HEK293 (cell line): ENCODE measurements at regions not wholly inside any gene's neighbourhood (a gene's known extent, or its start where the extent isn't known, plus 50 kb on each side); places are given as distances from the start of the nearest gene placed in this dataset.

Experiments
- GLI4 ChIP-seq: fragments of 450-650 bp; formaldehyde crosslinking; IDR thresholded peaks from 2 replicates; pipeline ENCODE4 v1.5.1; 2016; ENCODE audit warnings: missing biosample characterization, missing genetic modification characterization
- HOXA7 ChIP-seq: sonication (generic); formaldehyde crosslinking; IDR thresholded peaks from 2 replicates; pipeline ENCODE4 v1.8.1; 2022; ENCODE audit warnings: missing genetic modification reagents, borderline replicate concordance
- PRDM1 ChIP-seq: fragments of 450-650 bp; formaldehyde crosslinking; IDR thresholded peaks from 2 replicates; pipeline ENCODE4; 2016; ENCODE audit warnings: missing biosample characterization, missing genetic modification characterization
- YY1 ChIP-seq: fragments of 450-650 bp; formaldehyde crosslinking; IDR thresholded peaks from 2 replicates; pipeline ENCODE4 v1.5.1; 2018; ENCODE audit warnings: missing biosample characterization, missing genetic modification characterization
- ZBTB7A ChIP-seq: fragments of 450-650 bp; formaldehyde crosslinking; IDR thresholded peaks from 2 replicates; pipeline ENCODE4 v1.5.1; 2016; ENCODE audit warnings: low read depth, missing biosample characterization, missing genetic modification characterization
- ZBTB8A ChIP-seq: fragments of 450-650 bp; formaldehyde crosslinking; IDR thresholded peaks from 2 replicates; pipeline ENCODE4 v1.5.1; 2016; ENCODE audit warnings: missing biosample characterization, missing genetic modification characterization
- ZNF214 ChIP-seq: fragments of 450-650 bp; formaldehyde crosslinking; IDR thresholded peaks from 2 replicates; pipeline ENCODE4 v1.5.1; 2017; ENCODE audit warnings: missing biosample characterization, mild to moderate bottlenecking, missing genetic modification characterization, borderline replicate concordance
- ZNF350 ChIP-seq: fragments of 450-650 bp; formaldehyde crosslinking; IDR thresholded peaks from 2 replicates; pipeline ENCODE4 v1.5.0; 2017; ENCODE audit warnings: missing biosample characterization, mild to moderate bottlenecking, missing genetic modification characterization
- ZNF561 ChIP-seq: fragments of 450-650 bp; IDR thresholded peaks from 2 replicates; pipeline ENCODE4 v1.5.1; 2018; ENCODE audit warnings: missing biosample characterization, missing genetic modification characterization, borderline replicate concordance
- ZNF571 ChIP-seq: fragments of 450-650 bp; formaldehyde crosslinking; IDR thresholded peaks from 2 replicates; pipeline ENCODE4 v1.5.0; 2017; ENCODE audit warnings: missing biosample characterization, missing genetic modification characterization
- ZNF670 ChIP-seq: fragments of 450-650 bp; formaldehyde crosslinking; IDR thresholded peaks from 2 replicates; pipeline ENCODE4 v1.5.1; 2016; ENCODE audit warnings: missing biosample characterization, missing genetic modification characterization, low read depth
- TF ChIP-seq, protein P1 (sequence below): fragments of 450-650 bp; formaldehyde crosslinking; IDR thresholded peaks from 2 replicates; pipeline ENCODE4 v1.5.1; 2016; ENCODE audit warnings: missing biosample characterization, missing genetic modification characterization

DNA sequence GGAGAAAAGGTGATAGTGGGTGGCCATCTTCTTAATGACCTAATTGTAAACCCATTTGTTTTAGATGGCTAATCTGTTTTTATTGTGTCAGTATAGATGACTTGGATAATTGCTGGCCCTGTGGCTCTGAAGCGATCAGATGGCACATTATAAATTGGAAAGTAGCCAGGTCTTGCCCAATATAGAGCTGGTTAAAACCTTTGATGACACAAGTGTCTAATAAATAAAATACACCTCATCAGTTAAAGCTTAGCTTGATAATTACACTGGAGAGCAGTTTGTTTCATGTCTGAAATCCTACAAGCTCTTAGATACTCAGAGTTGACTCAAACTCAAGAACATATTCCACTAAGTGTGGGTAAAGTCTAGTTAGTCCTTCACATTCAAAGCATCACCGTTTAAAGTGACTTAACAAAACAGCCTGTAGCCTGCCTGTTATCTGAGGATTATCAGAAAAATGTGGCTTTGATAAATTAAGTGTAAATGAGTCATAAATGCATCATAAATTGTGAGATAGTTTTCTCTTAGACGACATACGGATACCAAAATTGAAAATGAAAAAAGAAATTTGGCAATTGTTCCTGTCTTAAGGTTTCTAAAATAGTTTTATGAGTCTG, 280.9 kb downstream of the LRIG3 start:
- TF ChIP-seq ZNF350, result no peak
- TF ChIP-seq GLI4, result no peak
- TF ChIP-seq, protein P1, sequence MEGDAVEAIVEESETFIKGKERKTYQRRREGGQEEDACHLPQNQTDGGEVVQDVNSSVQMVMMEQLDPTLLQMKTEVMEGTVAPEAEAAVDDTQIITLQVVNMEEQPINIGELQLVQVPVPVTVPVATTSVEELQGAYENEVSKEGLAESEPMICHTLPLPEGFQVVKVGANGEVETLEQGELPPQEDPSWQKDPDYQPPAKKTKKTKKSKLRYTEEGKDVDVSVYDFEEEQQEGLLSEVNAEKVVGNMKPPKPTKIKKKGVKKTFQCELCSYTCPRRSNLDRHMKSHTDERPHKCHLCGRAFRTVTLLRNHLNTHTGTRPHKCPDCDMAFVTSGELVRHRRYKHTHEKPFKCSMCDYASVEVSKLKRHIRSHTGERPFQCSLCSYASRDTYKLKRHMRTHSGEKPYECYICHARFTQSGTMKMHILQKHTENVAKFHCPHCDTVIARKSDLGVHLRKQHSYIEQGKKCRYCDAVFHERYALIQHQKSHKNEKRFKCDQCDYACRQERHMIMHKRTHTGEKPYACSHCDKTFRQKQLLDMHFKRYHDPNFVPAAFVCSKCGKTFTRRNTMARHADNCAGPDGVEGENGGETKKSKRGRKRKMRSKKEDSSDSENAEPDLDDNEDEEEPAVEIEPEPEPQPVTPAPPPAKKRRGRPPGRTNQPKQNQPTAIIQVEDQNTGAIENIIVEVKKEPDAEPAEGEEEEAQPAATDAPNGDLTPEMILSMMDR (tag by site-specific recombination), result no peak
- no peak for TF ChIP-seq ZNF670 (tag by site-specific recombination)
- no peak for TF ChIP-seq ZBTB8A
- no peak for TF ChIP-seq ZNF214
- no peak for TF ChIP-seq ZBTB7A
- no peak for TF ChIP-seq YY1 (tag by site-specific recombination)
- TF ChIP-seq PRDM1, result no peak
- TF ChIP-seq ZNF561 (tag by site-specific recombination), result no peak
- no peak for TF ChIP-seq HOXA7 (CRISPR knock-in tag)
- no peak for TF ChIP-seq ZNF571 (tag by site-specific recombination)
